ENCODE measurements at regions not wholly inside any gene's neighbourhood (a gene's known extent, or its start where the extent isn't known, plus 50 kb on each side); places are given as distances from the start of the nearest gene placed in this dataset.

DNA sequence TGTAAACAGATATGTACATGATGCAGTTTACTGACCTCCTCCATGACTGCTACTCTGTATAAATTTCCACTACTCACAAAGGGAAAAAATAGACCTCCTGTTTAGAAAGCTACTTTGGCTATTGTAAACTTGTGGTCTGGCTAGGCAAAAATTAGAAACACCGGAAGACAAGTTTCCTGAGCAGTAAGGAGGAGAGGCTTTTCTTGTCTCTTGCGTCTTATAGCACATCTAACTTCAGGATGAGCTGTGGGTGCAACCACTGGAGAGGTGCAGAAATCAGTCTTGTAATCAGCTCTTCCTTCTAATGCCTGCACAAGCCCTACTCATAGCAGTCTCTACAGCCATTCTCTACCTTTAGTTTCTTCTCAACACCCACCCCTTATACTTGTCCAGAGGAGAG, 296.5 kb upstream of the SLC35B3 start:
- DNase-seq (ENCODE audit: low read depth) = no peak
- H3K4me3 ChIP-seq (ENCODE audit: low read depth, low read length) = no peak overlapping the region
- in situ Hi-C loops (cut with HindIII; ENCODE audit: low sequenced_read_pairs) = no loop called here
- TF ChIP-seq, protein P1, sequence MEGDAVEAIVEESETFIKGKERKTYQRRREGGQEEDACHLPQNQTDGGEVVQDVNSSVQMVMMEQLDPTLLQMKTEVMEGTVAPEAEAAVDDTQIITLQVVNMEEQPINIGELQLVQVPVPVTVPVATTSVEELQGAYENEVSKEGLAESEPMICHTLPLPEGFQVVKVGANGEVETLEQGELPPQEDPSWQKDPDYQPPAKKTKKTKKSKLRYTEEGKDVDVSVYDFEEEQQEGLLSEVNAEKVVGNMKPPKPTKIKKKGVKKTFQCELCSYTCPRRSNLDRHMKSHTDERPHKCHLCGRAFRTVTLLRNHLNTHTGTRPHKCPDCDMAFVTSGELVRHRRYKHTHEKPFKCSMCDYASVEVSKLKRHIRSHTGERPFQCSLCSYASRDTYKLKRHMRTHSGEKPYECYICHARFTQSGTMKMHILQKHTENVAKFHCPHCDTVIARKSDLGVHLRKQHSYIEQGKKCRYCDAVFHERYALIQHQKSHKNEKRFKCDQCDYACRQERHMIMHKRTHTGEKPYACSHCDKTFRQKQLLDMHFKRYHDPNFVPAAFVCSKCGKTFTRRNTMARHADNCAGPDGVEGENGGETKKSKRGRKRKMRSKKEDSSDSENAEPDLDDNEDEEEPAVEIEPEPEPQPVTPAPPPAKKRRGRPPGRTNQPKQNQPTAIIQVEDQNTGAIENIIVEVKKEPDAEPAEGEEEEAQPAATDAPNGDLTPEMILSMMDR (IDR thresholded peaks at IDR 0.05; ENCODE audit: low read depth, low read length, missing control alignments) = no peak

DNA sequence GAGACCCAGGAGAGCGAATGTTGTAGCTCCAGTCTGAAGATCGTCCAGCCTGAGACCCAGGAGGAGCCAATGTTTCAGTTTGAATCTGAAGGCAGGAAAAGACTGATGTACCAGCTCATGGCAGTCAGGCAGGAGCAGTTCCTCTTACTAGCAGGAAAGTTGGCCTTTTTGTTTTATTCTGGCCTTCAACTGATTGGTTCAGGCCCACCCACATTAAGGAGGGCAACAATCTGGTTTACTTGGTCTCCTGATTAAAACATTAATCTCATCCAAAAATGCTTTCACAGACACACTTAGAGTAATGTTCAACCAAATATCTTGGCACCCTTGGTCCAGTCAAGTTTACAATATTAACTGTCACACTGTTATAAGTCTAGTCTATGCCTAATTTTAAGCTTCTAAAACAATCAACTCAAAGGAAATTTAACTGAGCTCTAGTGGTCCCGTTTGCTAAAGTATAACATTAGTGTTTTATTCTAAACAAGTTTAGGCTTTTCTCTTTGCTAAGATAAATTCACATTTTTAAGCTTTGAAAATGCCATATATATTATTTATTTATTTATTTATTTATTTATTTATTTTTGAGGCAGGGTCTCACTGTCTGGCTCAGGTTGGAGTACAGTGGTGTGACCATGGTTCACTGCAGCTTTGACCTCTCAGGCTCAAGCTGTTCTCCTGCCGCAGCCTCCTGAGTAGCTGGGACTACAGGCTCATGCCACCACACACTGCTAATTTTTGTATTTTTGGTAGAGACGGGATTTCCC, 275.5 kb upstream of the SLC35B3 start:
- TF ChIP-seq, protein P1 (IDR thresholded peaks at IDR 0.05; ENCODE audit: low read depth, low read length, missing control alignments) = no peak
- no peak for DNase-seq (ENCODE audit: low read depth)
- in situ Hi-C loops (cut with HindIII; ENCODE audit: low sequenced_read_pairs) = no loop called here
- H3K4me3 ChIP-seq (ENCODE audit: low read depth, low read length) = no peak overlapping the region

DNA sequence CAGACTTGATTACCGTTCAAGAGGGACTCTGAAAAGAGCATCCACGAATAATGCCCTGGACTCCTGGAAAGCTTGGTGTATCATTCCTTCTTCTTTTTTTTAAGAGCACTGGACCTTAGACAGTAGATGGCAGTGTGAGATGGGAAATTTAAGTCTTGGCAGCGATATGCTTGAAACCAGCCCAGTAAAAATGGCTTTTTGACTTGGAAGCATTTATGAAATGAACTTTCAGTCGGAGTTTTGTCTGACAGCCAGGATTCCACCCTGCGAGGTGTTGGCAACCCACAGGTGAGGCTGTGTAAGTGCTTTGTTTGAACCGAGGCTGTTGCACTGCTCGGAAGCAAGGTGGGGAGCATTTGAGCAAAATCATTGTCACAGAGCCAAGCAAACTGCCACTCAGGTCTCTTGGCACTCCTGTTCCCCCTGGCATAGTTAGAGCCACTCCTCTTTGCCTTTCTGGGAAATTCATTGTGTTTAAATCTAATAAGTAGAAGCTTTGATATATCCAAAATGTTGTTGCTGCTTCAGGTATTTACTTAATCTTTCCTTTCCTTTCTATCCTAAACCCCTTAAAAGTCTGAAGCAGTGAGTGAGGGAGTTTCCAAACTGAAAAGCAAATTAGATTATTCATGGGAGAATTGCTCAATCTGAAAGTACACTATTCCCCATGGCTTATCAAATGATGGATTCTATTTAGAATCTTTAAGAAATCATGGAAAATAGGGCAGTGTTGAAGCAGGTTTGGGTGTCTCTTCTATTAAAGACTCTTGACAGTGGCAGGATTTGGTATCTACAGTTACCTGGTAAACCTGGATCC, 272.8 kb upstream of the SLC35B3 start:
- TF ChIP-seq, protein P1 (IDR thresholded peaks at IDR 0.05; ENCODE audit: low read depth, low read length, missing control alignments) = peak; percentile 38
- H3K4me3 ChIP-seq (ENCODE audit: low read depth, low read length) = no peak overlapping the region
- DNase-seq (ENCODE audit: low read depth) = peak; percentile 9
- in situ Hi-C loops (cut with HindIII; ENCODE audit: low sequenced_read_pairs) = no loop called here

DNA sequence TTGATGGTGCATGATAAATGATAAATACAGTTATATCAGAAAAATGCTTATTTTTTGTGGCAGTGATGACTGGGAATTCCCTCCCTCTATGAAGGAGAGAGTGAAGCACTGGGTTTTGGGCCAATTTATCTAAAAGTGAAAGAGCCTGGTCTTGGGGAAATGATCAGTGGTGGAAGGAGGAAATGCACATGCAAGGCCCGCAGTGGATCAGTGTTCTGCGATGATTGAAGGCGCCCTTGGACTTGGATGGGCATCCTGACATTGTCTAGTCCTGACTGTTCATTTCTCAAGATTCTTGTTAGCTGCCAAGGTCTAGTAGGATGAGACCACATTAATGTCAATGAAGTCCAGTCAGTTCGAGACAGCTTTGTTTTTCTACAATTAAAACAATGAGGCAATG, 272.0 kb upstream of the SLC35B3 start:
- H3K4me3 ChIP-seq (ENCODE audit: low read depth, low read length) = no peak overlapping the region
- in situ Hi-C loops (cut with HindIII; ENCODE audit: low sequenced_read_pairs) = no loop called here
- TF ChIP-seq, protein P1 (IDR thresholded peaks at IDR 0.05; ENCODE audit: low read depth, low read length, missing control alignments) = no peak

DNA sequence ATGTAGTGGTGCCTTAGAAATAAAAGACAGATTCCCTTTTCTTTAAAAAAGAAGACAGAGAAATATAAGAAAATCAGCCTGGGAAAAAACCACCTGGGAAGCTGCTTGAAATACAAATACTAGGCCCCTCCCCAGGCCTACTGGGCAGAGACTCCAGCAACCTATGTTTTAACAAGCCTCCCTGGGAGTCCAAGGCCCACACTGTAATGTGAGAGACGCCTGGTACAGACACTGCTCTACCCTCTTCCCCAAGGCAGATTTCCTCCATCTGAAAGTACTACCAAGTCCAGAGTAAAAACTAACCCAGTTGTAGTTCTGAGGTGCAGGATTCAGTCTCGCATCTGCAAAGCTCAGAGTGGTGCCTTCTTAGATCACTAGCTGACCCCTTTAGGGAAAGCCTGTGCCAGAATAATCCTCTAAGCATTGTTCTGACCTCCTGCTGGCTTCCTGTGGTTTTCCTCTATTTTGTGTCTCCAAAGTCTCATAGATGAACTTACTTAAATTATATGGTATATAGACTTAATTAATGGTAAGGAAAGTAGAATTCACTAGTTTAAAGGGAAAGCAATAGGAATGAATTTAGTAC, 270.2 kb upstream of the SLC35B3 start:
- TF ChIP-seq, protein P1 (IDR thresholded peaks at IDR 0.05; ENCODE audit: low read depth, low read length, missing control alignments) = no peak
- no peak overlapping the region for H3K4me3 ChIP-seq (ENCODE audit: low read depth, low read length)
- in situ Hi-C loops (cut with HindIII; ENCODE audit: low sequenced_read_pairs) = no loop called here
- no peak for DNase-seq (ENCODE audit: low read depth)

More for the DNA sequence above, 272.0 kb upstream of the SLC35B3 start:
- DNase-seq (ENCODE audit: low read depth) = no peak

DNA sequence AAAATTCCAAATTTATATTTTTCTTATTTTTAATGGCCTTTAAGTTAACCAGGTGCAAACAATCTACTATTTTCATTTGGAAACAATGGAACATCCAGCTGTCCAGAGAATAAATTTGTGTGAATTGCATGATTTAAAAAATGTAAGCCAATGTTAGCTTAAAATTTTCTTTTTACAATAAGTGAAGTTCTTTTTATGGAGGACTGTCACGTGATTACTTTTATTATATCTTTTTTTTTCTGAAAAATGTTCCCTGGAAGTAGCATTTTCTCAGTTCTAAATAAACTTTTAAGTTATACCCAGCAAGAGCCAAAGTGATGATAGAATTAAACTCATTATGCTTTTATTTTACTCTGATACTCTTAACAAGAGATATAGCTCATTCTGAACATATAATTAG, 267.7 kb upstream of the SLC35B3 start:
- no peak overlapping the region for H3K4me3 ChIP-seq (ENCODE audit: low read depth, low read length)
- TF ChIP-seq, protein P1 (IDR thresholded peaks at IDR 0.05; ENCODE audit: low read depth, low read length, missing control alignments) = no peak
- in situ Hi-C loops (cut with HindIII; ENCODE audit: low sequenced_read_pairs) = no loop called here
- DNase-seq (ENCODE audit: low read depth) = no peak
